RWPE2 (cell line): ENCODE measurements at regions not wholly inside any gene's neighbourhood (a gene's known extent, or its start where the extent isn't known, plus 50 kb on each side); places are given as distances from the start of the nearest gene placed in this dataset.

Experiments
- ATAC-seq: fragments of 200-7000 bp; cut with Tn5 transposase; 3 replicates; pipeline ENCODE4 v1.9.1; 2021; ENCODE audit warnings: low read depth
- DNase-seq: peaks from one replicate; pipeline ENCODE4 v3.0.0-alpha.2; 2020; ENCODE audit warnings: low spot score
- H3K27ac ChIP-seq: fragments of 450-650 bp; 2 replicates; pipeline ENCODE4 v1.5.1; 2017; ENCODE audit warnings: mild to moderate bottlenecking; ENCODE audit not compliant: poor library complexity, severe bottlenecking
- H3K27me3 ChIP-seq: fragments of 250-450 bp; sonication (Bioruptor Pico); 2 replicates; pipeline ENCODE4 v1.5.1; 2021; ENCODE audit warnings: mild to moderate bottlenecking, moderate library complexity; ENCODE audit not compliant: insufficient read depth, poor library complexity, severe bottlenecking
- H3K36me3 ChIP-seq: fragments of 250-450 bp; sonication (Bioruptor Pico); 2 replicates; pipeline ENCODE4 v1.5.1; 2020; ENCODE audit warnings: low read depth, mild to moderate bottlenecking, moderate library complexity
- H3K4me1 ChIP-seq: fragments of 250-450 bp; sonication (Bioruptor Pico); 2 replicates; pipeline ENCODE4 v1.5.1; 2021; ENCODE audit warnings: mild to moderate bottlenecking, moderate library complexity; ENCODE audit not compliant: insufficient read depth, poor library complexity, severe bottlenecking
- H3K4me3 ChIP-seq: fragments of 250-450 bp; sonication (Bioruptor Pico); 2 replicates; pipeline ENCODE4 v1.5.1; 2021; ENCODE audit warnings: mild to moderate bottlenecking, moderate library complexity; ENCODE audit not compliant: severe bottlenecking
- H3K9me3 ChIP-seq: fragments of 250-450 bp; sonication (Bioruptor Pico); 2 replicates; pipeline ENCODE4 v1.5.1; 2021; ENCODE audit warnings: mild to moderate bottlenecking, moderate library complexity; ENCODE audit not compliant: severe bottlenecking
- TF ChIP-seq, protein P1 (sequence below): fragments of 450-650 bp; IDR thresholded peaks from one replicate; pipeline ENCODE4 v1.5.1; 2017; ENCODE audit warnings: mild to moderate bottlenecking, moderate library complexity; ENCODE audit not compliant: poor library complexity, severe bottlenecking

DNA sequence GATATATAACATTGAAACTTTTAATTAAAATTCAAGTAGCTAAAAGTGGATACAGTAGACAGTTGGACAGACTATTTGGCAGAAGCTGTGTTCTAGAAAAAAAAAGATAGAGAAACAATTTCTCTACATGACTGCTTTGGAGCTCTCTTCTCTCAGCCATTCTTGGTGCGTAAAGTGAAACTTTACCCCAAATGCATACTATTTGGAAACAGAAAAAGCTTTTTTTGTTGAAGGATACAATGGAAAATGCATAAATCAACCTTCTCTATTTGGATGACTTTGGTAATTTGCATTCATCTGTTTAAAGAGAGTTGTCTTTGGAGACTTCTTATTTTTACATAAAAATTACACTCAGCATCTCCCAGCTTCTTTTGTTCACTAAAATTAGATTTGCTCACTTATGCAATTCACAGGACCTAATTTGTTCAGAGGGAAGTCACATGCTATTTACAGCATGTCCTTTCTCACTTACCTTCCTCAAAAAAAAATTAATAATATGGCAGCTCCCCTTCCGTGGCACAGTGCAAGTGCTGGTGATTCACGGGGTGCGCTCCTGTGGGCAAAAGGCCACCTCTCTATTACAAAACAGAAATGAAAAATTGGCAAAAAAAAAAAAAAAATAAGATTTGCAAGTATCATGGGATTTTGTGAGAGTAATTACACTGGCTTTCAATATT is 498.9 kb downstream of the RERGL start:
- no peak overlapping the region for H3K27ac ChIP-seq
- DNase-seq (no peak), ATAC-seq (no peak)
- no peaks in the 10 kb centered on the region for H3K9me3 ChIP-seq
- H3K4me3 ChIP-seq = no peak overlapping the region
- H3K27me3 ChIP-seq = no peaks in the 10 kb centered on the region
- no peaks in the 10 kb centered on the region for H3K36me3 ChIP-seq
- H3K4me1 ChIP-seq = no peaks in the 10 kb centered on the region
- TF ChIP-seq, protein P1, sequence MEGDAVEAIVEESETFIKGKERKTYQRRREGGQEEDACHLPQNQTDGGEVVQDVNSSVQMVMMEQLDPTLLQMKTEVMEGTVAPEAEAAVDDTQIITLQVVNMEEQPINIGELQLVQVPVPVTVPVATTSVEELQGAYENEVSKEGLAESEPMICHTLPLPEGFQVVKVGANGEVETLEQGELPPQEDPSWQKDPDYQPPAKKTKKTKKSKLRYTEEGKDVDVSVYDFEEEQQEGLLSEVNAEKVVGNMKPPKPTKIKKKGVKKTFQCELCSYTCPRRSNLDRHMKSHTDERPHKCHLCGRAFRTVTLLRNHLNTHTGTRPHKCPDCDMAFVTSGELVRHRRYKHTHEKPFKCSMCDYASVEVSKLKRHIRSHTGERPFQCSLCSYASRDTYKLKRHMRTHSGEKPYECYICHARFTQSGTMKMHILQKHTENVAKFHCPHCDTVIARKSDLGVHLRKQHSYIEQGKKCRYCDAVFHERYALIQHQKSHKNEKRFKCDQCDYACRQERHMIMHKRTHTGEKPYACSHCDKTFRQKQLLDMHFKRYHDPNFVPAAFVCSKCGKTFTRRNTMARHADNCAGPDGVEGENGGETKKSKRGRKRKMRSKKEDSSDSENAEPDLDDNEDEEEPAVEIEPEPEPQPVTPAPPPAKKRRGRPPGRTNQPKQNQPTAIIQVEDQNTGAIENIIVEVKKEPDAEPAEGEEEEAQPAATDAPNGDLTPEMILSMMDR = no peak

DNA sequence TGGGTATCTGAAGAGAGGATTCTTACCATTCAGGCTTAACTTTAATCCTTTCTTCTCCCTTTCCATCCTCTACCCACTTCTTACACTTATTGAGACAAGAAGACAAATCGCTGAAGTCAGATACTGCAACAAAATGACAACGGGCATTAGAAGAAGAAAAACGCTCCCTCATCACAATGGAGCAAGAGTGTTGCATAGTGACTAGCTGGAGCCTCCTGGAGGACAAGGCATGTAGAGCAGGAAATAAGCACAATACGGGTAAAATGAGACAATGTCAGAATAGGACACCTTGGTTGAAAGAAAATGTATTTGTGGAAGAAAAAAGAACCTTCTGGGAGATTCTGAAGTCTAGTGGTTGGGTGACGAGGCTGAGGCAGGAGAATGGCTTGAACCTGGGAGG is 501.0 kb downstream of the RERGL start:
- no peak for ATAC-seq
- TF ChIP-seq, protein P1 = no peak
- H3K4me1 ChIP-seq = no peaks in the 10 kb centered on the region

DNA sequence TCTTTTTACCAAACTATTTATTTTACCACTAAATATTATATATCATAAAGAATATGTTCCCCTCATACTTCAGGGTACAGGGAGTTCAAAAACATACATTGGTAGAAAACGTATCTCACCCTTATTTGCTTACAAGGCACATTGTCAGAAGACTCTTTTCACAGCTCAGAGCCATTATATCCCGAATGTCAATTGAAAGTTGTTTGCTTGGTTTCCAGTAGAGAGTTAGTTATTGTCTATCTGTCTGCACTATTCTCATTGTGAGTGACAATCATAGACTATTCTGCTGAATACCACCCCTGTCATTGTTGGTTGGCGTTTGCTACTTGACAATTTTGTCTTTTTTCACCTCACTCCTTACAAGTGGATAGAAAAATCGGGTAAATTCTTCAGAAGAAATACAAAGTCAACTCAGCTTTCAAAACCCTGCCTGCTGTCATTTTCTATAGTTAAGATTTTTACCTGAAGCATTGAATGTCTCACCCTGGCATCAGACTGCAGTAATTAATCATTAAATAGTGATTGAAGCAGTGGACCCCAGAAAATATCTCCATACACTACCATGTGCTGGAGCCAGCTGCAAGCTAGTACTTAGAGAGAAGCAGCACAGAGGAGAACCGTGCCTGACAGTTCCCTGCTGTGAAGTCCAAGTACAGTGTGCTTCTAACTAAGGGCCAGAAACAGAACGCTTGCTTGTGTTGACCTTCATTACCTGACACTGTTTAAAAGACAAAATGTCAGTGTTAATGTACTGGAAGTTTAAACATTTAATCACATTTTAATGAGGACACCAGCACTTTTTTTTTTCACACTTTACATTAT is 510.6 kb downstream of the RERGL start:
- Histone ChIP-seq H3K4me3 (no peak overlapping the region), H3K27ac (no peak overlapping the region), H3K4me1 (no peaks in the 10 kb centered on the region), H3K36me3 (no peaks in the 10 kb centered on the region), H3K9me3 (no peaks in the 10 kb centered on the region), H3K27me3 (no peaks in the 10 kb centered on the region)
- DNase-seq = no peak
- TF ChIP-seq, protein P1 = no peak
- no peak for ATAC-seq

More for the DNA sequence above, 501.0 kb downstream of the RERGL start:
- Histone ChIP-seq H3K36me3 (no peaks in the 10 kb centered on the region), H3K9me3 (no peaks in the 10 kb centered on the region), H3K27me3 (no peaks in the 10 kb centered on the region), H3K4me3 (no peak overlapping the region), H3K27ac (no peak overlapping the region)
- DNase-seq = no peak

DNA sequence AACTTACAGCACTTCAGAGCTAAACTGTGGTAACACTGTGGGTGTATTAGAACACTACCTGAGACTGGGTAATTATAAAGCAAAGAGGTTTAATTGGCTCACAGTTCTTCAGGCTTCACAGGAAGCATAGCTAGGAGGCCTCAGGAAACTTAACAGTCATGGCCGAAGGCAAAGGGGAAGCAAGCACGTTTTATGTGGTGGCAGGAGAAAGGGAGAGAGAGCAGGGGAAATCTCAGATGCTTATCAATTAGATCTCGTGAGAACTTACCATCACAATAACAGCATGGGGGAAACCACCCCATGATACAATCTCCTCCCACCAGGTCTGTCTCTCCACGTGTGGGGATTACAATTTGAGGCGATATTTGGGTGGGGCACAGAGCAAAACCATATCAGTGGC is 512.6 kb downstream of the RERGL start:
- TF ChIP-seq, protein P1 = no peak
- ATAC-seq = no peak
- DNase-seq = no peak

DNA sequence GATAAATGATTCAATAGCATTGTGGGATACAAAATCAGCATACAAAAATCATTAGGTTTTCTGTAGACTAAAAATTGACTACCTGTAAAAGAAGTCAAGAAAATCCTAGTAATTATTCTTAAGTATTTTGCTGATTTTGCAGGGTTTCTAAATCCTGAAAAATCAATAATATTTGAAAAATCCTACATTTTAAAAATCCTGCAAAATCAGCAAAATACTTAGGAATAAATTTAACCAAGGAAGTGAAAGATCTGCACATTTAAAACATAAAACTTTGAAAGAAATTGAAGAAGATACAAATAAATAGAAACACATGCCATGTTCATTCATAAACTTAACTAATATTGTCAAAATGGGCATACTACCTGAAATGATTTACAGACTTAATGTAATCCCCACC is 517.7 kb downstream of the RERGL start:
- DNase-seq = no peak
- Histone ChIP-seq H3K27ac (no peak overlapping the region), H3K27me3 (no peaks in the 10 kb centered on the region), H3K9me3 (no peaks in the 10 kb centered on the region), H3K4me3 (no peak overlapping the region), H3K4me1 (no peaks in the 10 kb centered on the region), H3K36me3 (no peaks in the 10 kb centered on the region)
- TF ChIP-seq, protein P1 = no peak
- no peak for ATAC-seq

More for the DNA sequence above, 512.6 kb downstream of the RERGL start:
- Histone ChIP-seq H3K36me3 (no peaks in the 10 kb centered on the region), H3K27me3 (no peaks in the 10 kb centered on the region), H3K27ac (no peak overlapping the region), H3K9me3 (no peaks in the 10 kb centered on the region), H3K4me3 (no peak overlapping the region), H3K4me1 (no peaks in the 10 kb centered on the region)
